ENCODE measurements at regions not wholly inside any gene's neighbourhood (a gene's known extent, or its start where the extent isn't known, plus 50 kb on each side); places are given as distances from the start of the nearest gene placed in this dataset.

- no peak for TF ChIP-seq CTCF (IDR thresholded peaks at IDR 0.05; ENCODE audit: control insufficient read depth, extremely low read depth, insufficient read depth)
- no peak for DNase-seq (ENCODE audit: low read depth)
- H3K4me3 ChIP-seq (ENCODE audit: low read depth, low read length) = no peak overlapping the region
Observed at GRCh38 chr20:50413088-50413500, 97.1 kb upstream of the PTPN1 start.

- peak; percentile 46 for DNase-seq (ENCODE audit: low read depth)
- TF ChIP-seq CTCF (IDR thresholded peaks at IDR 0.05; ENCODE audit: control insufficient read depth, extremely low read depth, insufficient read depth) = no peak
- no peak overlapping the region for H3K4me3 ChIP-seq (ENCODE audit: low read depth, low read length)
Observed at GRCh38 chr20:50415021-50415515, 95.1 kb upstream of the PTPN1 start.

GRCh38 chr20:50415516-50416268, 94.5 kb upstream of the PTPN1 start:
- peak; percentile 96 for DNase-seq (ENCODE audit: low read depth)

GRCh38 chr20:50416269-50417022, 93.7 kb upstream of the PTPN1 start:
- TF ChIP-seq CTCF (IDR thresholded peaks at IDR 0.05; ENCODE audit: control insufficient read depth, extremely low read depth, insufficient read depth) = no peak
- H3K4me3 ChIP-seq (ENCODE audit: low read depth, low read length) = no peak overlapping the region

More at GRCh38 chr20:50415516-50416268, 94.5 kb upstream of the PTPN1 start:
- no peak overlapping the region for H3K4me3 ChIP-seq (ENCODE audit: low read depth, low read length)
- TF ChIP-seq CTCF (IDR thresholded peaks at IDR 0.05; ENCODE audit: control insufficient read depth, extremely low read depth, insufficient read depth) = no peak

GRCh38 chr20:50417023-50417329, 93.2 kb upstream of the PTPN1 start:
- no peak overlapping the region for H3K4me3 ChIP-seq (ENCODE audit: low read depth, low read length)
- TF ChIP-seq CTCF (IDR thresholded peaks at IDR 0.05; ENCODE audit: control insufficient read depth, extremely low read depth, insufficient read depth) = no peak
- DNase-seq (ENCODE audit: low read depth) = no peak

More at GRCh38 chr20:50416269-50417022, 93.7 kb upstream of the PTPN1 start:
- DNase-seq (ENCODE audit: low read depth) = no peak

- DNase-seq (ENCODE audit: low read depth) = no peak
- TF ChIP-seq CTCF (IDR thresholded peaks at IDR 0.05; ENCODE audit: control insufficient read depth, extremely low read depth, insufficient read depth) = no peak
- no peak overlapping the region for H3K4me3 ChIP-seq (ENCODE audit: low read depth, low read length)
Observed at GRCh38 chr20:50417484-50418235, 92.5 kb upstream of the PTPN1 start.

Measured in LNCaP clone FGC (cell line).